GM12875 (cell line): ENCODE measurements at regions not wholly inside any gene's neighbourhood (a gene's known extent, or its start where the extent isn't known, plus 50 kb on each side); places are given as distances from the start of the nearest gene placed in this dataset.

Experiments
- H3K4me3 ChIP-seq: one replicate; pipeline ENCODE4 v1.5.1; 2011; ENCODE audit warnings: low read depth, low read length, control low read depth
- TF ChIP-seq, protein P1 (sequence below): IDR thresholded peaks from 2 replicates; pipeline ENCODE4 v1.5.1; 2011; ENCODE audit warnings: low read depth, mild to moderate bottlenecking, control low read depth, inconsistent platforms, low read length, moderate library complexity, borderline replicate concordance; ENCODE audit not compliant: insufficient read depth

DNA sequence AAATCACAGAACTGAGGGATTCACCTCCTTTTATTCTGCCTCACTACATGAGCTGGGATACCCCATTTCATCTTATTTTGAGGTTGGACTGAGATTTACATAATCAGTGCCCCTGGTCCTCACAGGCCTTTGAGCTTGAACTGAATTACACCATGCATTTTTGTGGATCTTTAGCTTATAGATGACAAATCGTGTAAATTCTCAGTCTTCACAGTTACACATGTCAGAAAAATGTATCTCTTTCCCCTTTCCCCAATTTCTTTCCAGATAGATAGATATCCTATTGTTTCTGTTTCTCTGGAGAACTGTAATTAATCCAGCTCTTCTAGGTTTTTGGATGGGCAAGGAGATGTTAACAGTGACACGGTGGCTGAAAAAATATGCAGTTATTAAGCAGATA, 1778.9 kb upstream of the SEL1L start:
- H3K4me3 ChIP-seq, result no peak overlapping the region
- TF ChIP-seq, protein P1, sequence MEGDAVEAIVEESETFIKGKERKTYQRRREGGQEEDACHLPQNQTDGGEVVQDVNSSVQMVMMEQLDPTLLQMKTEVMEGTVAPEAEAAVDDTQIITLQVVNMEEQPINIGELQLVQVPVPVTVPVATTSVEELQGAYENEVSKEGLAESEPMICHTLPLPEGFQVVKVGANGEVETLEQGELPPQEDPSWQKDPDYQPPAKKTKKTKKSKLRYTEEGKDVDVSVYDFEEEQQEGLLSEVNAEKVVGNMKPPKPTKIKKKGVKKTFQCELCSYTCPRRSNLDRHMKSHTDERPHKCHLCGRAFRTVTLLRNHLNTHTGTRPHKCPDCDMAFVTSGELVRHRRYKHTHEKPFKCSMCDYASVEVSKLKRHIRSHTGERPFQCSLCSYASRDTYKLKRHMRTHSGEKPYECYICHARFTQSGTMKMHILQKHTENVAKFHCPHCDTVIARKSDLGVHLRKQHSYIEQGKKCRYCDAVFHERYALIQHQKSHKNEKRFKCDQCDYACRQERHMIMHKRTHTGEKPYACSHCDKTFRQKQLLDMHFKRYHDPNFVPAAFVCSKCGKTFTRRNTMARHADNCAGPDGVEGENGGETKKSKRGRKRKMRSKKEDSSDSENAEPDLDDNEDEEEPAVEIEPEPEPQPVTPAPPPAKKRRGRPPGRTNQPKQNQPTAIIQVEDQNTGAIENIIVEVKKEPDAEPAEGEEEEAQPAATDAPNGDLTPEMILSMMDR, result no peak

DNA sequence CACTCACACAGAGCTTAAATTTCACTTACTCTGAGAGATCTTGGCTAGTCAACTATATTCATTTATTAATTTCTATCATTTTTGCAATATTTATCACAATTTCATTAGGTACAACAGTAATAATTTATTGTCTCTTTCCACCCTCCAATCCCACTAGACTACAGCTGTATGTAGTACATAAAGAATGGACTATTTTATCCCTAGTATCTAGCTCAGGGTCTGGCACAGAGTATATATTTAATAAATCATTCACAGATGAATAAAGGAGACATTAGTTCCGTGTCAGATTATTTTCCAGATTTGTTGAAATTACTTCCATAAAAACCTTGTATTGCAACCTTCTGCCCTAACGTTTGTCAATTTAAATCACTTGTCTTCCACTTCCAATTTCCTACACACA, 1781.1 kb upstream of the SEL1L start:
- TF ChIP-seq, protein P1, result no peak
- H3K4me3 ChIP-seq, result no peak overlapping the region

DNA sequence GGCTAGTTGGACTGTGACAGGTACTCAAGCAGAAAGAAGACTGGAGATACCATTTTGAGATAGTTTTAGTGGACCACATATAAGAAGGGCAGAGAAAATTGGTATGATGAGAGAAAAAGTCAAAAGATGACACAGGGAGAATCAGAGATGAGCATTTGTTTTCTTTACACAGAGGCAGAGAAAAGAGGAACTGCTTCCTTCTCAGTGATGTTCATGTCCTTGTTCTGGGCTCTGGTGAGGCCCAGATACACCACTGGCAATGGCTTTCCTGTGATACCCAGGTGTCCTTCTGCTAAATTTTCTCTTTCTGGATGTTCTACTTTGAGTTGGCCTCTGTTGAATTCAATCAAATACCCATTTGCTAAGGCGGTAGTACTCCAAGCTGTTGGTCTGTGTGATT, 1782.7 kb upstream of the SEL1L start:
- TF ChIP-seq, protein P1, result no peak
- no peak overlapping the region for H3K4me3 ChIP-seq

DNA sequence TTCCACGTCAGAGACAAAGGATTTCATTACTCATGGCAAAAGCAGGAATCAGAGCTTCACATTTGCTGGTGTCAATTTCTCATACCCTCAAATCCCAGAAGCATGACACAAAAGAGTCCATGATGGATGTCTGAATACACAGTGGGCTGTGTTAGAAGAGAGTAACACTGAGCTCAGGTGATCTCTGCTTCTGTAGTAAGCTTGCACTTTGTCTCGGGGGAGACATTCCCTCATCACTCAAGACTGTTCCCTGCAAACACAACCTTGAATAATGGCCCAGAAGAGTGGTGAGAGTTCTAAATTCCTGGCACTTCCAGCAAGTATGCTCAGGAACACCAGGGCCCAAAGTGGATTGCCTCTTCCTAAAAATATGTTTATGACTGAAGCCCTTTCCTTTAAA, 1787.2 kb upstream of the SEL1L start:
- TF ChIP-seq, protein P1, result no peak

DNA sequence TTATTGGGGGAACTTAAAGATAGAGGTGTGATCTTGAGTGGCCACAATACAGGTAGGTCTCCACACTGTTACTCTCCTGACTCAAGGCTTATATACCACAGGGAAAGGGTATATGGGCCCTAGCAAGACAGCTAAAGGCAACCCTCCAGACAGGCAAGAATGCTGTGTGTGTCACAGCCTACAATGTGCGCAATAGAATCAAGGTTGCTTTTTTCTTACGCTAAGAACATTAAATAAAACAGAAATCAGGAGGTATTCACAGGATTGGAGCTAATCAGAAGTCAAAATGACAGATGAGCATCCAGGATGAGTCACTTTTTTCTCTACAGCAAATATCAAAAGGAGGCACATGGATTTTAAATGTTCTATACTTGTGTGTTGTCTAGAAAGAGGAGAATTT, 1797.9 kb upstream of the SEL1L start:
- TF ChIP-seq, protein P1, result no peak
- H3K4me3 ChIP-seq, result no peak overlapping the region

More for the DNA sequence above, 1787.2 kb upstream of the SEL1L start:
- H3K4me3 ChIP-seq, result no peak overlapping the region

DNA sequence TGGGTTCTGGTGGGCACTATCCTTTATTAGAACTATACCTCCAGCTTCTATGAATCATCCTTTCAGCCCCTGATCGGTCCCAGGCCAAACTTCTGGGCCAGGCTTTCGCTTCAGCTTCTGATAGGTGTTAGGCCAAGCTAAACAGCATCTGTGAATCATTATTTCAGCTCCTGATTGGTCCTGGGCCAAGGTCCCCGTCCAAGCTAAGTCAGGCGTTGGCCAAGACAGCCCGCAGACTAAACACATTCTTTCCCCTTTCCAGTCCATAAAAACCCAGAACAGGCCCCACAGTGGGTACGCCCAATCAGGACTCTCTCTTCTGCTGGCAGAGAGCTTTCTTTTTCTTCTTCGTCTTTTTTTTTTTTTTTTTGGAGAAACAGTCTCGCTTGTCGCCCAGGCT, 1808.9 kb upstream of the SEL1L start:
- TF ChIP-seq, protein P1, result no peak
- H3K4me3 ChIP-seq, result no peak overlapping the region

DNA sequence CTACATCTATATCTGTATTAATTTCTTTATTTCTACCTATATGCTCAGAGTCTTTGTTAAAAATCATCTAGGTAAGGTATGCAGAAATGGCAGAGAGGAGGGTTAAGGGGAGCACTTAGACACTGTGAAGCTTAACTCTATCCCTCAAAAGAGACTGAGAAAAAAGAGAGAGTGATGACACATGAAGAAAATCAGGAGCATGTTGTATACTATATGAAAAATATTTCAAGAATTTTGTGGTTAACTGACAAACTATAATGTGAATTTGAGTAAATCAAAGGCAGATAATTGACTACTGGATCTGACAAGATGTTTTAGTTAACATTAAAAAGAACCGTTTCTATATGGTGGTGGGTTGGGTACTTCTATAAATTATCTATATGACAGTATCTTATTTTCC, 1814.2 kb upstream of the SEL1L start:
- no peak overlapping the region for H3K4me3 ChIP-seq
- TF ChIP-seq, protein P1, result no peak
